K562 (cell line): ENCODE measurements at regions not wholly inside any gene's neighbourhood (a gene's known extent, or its start where the extent isn't known, plus 50 kb on each side); places are given as distances from the start of the nearest gene placed in this dataset.
A peak's percentile ranks its signal among the peaks of the same experiment; 100 is the strongest.

Experiments
- ATAC-seq: fragments of 200-7000 bp; cut with Tn5 transposase; 3 replicates; pipeline ENCODE4 v1.9.1; 2020; ENCODE audit warnings: moderate library complexity
- BruUV-seq: library from RNA; stranded (reverse); fragments of 400-500 nt; replicated peaks from 2 replicates; lab custom pipeline; 2021; lab: Mats Ljungman, UMichigan
- CTCF ChIA-PET: fragments of 300-600 bp; formaldehyde crosslinking; extraction: SDS; loops from one replicate; lab custom pipeline; 2021; ENCODE audit warnings: low intra/inter-chr PET ratio; lab: Yijun Ruan, JAX
- POLR2A ChIA-PET: fragments of 300-600, 350-650 bp; sonication (Branson Sonifier 250); formaldehyde crosslinking; extraction: SDS; loops from one replicate; lab custom pipeline; 2021; ENCODE audit warnings: antibody characterized with exemption, inconsistent platforms; lab: Yijun Ruan, JAX
- DNase-seq, 4 experiments: peaks; one replicate each; pipeline versions ENCODE4 v3.0.0 to v3.0.0-alpha.2; 2011 to 2018; ENCODE audit warnings: low spot score in 3 of 4, mixed read lengths in 3 of 4; ENCODE audit errors: extremely low read depth in 1 of 4
- FAIRE-seq: peaks from 2 replicates; lab custom pipeline; 2011; peaks lifted over from hg19 to GRCh38; lab: Jason Lieb, UNC
- H2AFZ ChIP-seq: 2 replicates; pipeline ENCODE4 v1.6.0; 2011; ENCODE audit warnings: low read depth, low read length, control low read depth, inconsistent platforms
- H3K27ac ChIP-seq: fragments of 200-600 bp; 3 replicates; pipeline ENCODE4 v1.8.0; 2011; ENCODE audit warnings: low read depth, mild to moderate bottlenecking, control low read depth, inconsistent platforms, low read length, moderate library complexity, mixed read lengths; ENCODE audit errors: extremely low read depth
- H3K27me3 ChIP-seq, 2 experiments: fragments of 300-600 bp in 1 of 2; 2 replicates in 1 of 2; 3 replicates in 1 of 2; pipeline versions ENCODE4 v1.6.0 to v1.8.0; 2011; ENCODE audit warnings: inconsistent platforms in 2 of 2, low read length in 2 of 2, mild to moderate bottlenecking in 1 of 2, mixed read lengths in 1 of 2, moderate library complexity in 1 of 2; ENCODE audit not compliant: control insufficient read depth in 2 of 2, insufficient read depth in 2 of 2
- H3K36me3 ChIP-seq: fragments of 300-600 bp; 3 replicates; pipeline ENCODE4 v1.8.0; 2011; ENCODE audit warnings: mild to moderate bottlenecking, low read length, inconsistent platforms; ENCODE audit not compliant: control insufficient read depth, insufficient read depth
- H3K4me1 ChIP-seq, 2 experiments: fragments of 200-600 bp in 1 of 2; replicated peaks in 1 of 2; 2 replicates in 1 of 2; 3 replicates in 1 of 2; pipeline versions ENCODE4 v1.5.1 to v1.8.0; 2011; ENCODE audit warnings: inconsistent platforms in 2 of 2, low read length in 2 of 2, mild to moderate bottlenecking in 1 of 2, mixed read lengths in 1 of 2, moderate library complexity in 1 of 2; ENCODE audit not compliant: control insufficient read depth in 2 of 2, insufficient read depth in 2 of 2
- H3K4me2 ChIP-seq: 2 replicates; pipeline ENCODE4 v1.6.1; 2011; ENCODE audit warnings: low read length, control low read depth, inconsistent platforms, mixed read lengths; ENCODE audit not compliant: insufficient read depth
- H3K4me3 ChIP-seq: fragments of 200-600 bp; sonication (generic), shearing (Covaris generic); 2 replicates; pipeline ENCODE4 v1.5.1; 2016; ENCODE audit warnings: control low read depth, inconsistent platforms
- H3K79me2 ChIP-seq: fragments of 200-600 bp; 3 replicates; pipeline ENCODE4 v1.8.0; 2011; ENCODE audit warnings: low read length, inconsistent platforms; ENCODE audit not compliant: control insufficient read depth, insufficient read depth
- H3K9ac ChIP-seq, 2 experiments: 2 replicates each; pipeline versions ENCODE4 v1.6.0 to v1.6.1; 2011; ENCODE audit warnings: low read depth in 2 of 2, low read length in 2 of 2, control low read depth in 1 of 2, inconsistent platforms in 1 of 2, mild to moderate bottlenecking in 1 of 2, mixed read lengths in 1 of 2; ENCODE audit not compliant: insufficient read depth in 1 of 2
- H3K9me1 ChIP-seq: one replicate; pipeline ENCODE4 v1.6.0; 2011; ENCODE audit warnings: inconsistent platforms, mild to moderate bottlenecking, low read length, moderate library complexity; ENCODE audit not compliant: control insufficient read depth, insufficient read depth
- H3K9me3 ChIP-seq: replicated peaks from 2 replicates; pipeline ENCODE4 v1.5.1; 2011; ENCODE audit warnings: low read depth, low read length, inconsistent platforms; ENCODE audit not compliant: control insufficient read depth, insufficient read depth
- H4K20me1 ChIP-seq: replicated peaks from 2 replicates; pipeline ENCODE4 v1.6.1; 2011; ENCODE audit warnings: low read length, inconsistent platforms, mixed read lengths; ENCODE audit not compliant: control insufficient read depth, insufficient read depth
- L3MBTL2 ChIP-seq: fragments of 450-650 bp; IDR thresholded peaks from 2 replicates; pipeline ENCODE4 v1.6.1; 2016; ENCODE audit warnings: mild to moderate bottlenecking, moderate library complexity
- MBD1 ChIP-seq: fragments of 250-450 bp; sonication (Bioruptor Pico); IDR thresholded peaks from 2 replicates; pipeline ENCODE4 v1.8.0; 2022; ENCODE audit warnings: inconsistent platforms
- RAD21 ChIP-seq, 2 experiments: fragments of 250-450 bp in 1 of 2; fragments of 450-650 bp in 1 of 2; sonication (Bioruptor Pico) in 1 of 2; formaldehyde crosslinking in 1 of 2; IDR thresholded peaks in 1 of 2; conservative IDR thresholded peaks in 1 of 2; 2 replicates each; pipeline versions ENCODE4 v1.4.0 to v1.8.0; 2020 to 2022; ENCODE audit warnings: mild to moderate bottlenecking in 2 of 2, moderate library complexity in 1 of 2
- REST ChIP-seq, 2 experiments: fragments of 450-650 bp; formaldehyde crosslinking in 1 of 2; IDR thresholded peaks; 2 replicates each; pipeline versions ENCODE4 v1.4.0 to v1.6.1; 2014 to 2020; ENCODE audit warnings: mild to moderate bottlenecking in 2 of 2, borderline replicate concordance in 1 of 2, low read depth in 1 of 2
- ZMIZ1 ChIP-seq, 2 experiments: fragments of 150-350 bp in 1 of 2; IDR thresholded peaks; 2 replicates each; pipeline ENCODE4 v1.6.1; 2012 to 2016; ENCODE audit warnings: low read depth in 2 of 2, low read length in 2 of 2, mild to moderate bottlenecking in 1 of 2, moderate library complexity in 1 of 2
- WGBS: fragments of 100-300 bp; shearing (Covaris generic); methylation state at CpG from one replicate; pipeline ENCODE4 v1.1.6; 2016; ENCODE audit warnings: low coverage, mixed read lengths; ENCODE audit not compliant: insufficient coverage; ENCODE audit errors: missing lambda C conversion rate; 5-methylcytosine and 5-hydroxymethylcytosine counted together
- in situ Hi-C: fragments of 300-500 bp; cut with MboI; formaldehyde crosslinking; loops from 4 replicates; pipeline ENCODE4 v1.15.0; 2018; ENCODE audit warnings: inconsistent platforms, mixed read lengths
- intact Hi-C: fragments of 100-400 bp; cut with micrococcal nuclease; formaldehyde crosslinking; loops from 2 replicates; pipeline ENCODE4 v1.14.2; 2022

- TF ChIP-seq REST (IDR thresholded peaks at IDR 0.05; ENCODE audit: borderline replicate concordance): 0 out of 2 replicates have a peak, but pooled peaks have one; percentile 5
- no peak for TF ChIP-seq REST (CRISPR knock-in tag; IDR thresholded peaks at IDR 0.05; ENCODE audit: low read depth)
Measured at GRCh38 chr5:107248066-107248695, 422.6 kb downstream of the EFNA5 start (continued).

- intact Hi-C loops (loop anchor here (10.0 kb wide), 1 partner anchor 427 kb away; the partner anchor contains the start of gene EFNA5), in situ Hi-C loops (no loop called here)
- no TSS peak for BruUV-seq
- Histone ChIP-seq H3K27ac (no peak overlapping the region), H4K20me1 (no peaks in the 10 kb centered on the region), H3K79me2 (no peaks in the 10 kb centered on the region), H3K9me3 (no peaks in the 10 kb centered on the region), H3K4me3 (no peak overlapping the region), H3K4me2 (no peak overlapping the region), H3K27me3 (no peaks in the 10 kb centered on the region), H3K4me1 (no peaks in the 10 kb centered on the region), H3K36me3 (no peaks in the 10 kb centered on the region), H3K9me1 (no peaks in the 10 kb centered on the region), H3K9ac (no peak overlapping the region), H2AFZ (no peak overlapping the region)
- WGBS: 0% methylated on average over 2 of the region's 2 CpGs
- no peak for DNase-seq
- no peak for ATAC-seq
- no peak for FAIRE-seq
- POLR2A ChIA-PET: no interaction called here
- CTCF ChIA-PET: no interaction called here
- no peak for TF ChIP-seq ZMIZ1 (IDR thresholded peaks at IDR 0.05; ENCODE audit: low read depth in 2 of 2, low read length in 2 of 2)
- no peak for TF ChIP-seq L3MBTL2
- TF ChIP-seq MBD1 (CRISPR knock-in tag): no peak
- TF ChIP-seq RAD21 (CRISPR knock-in tag; conservative IDR thresholded peaks at IDR 0.05 in 1 of 2, IDR thresholded peaks at IDR 0.05 in 1 of 2): no peak
Measured at GRCh38 chr5:107247427-107247826, 423.3 kb downstream of the EFNA5 start.
